ENCODE measurements at regions not wholly inside any gene's neighbourhood (a gene's known extent, or its start where the extent isn't known, plus 50 kb on each side); places are given as distances from the start of the nearest gene placed in this dataset.

- TF ChIP-seq ZBTB7A (IDR thresholded peaks at IDR 0.05; ENCODE audit: low read depth) (no peak), NFIC (IDR thresholded peaks at IDR 0.05) (no peak), EP300 (IDR thresholded peaks at IDR 0.05; ENCODE audit: borderline replicate concordance) (no peak), CEBPB (IDR thresholded peaks at IDR 0.05) (no peak), TCF12 (IDR thresholded peaks at IDR 0.05; ENCODE audit: low read depth) (no peak), EGR1 (IDR thresholded peaks at IDR 0.05) (no peak), TAF1 (IDR thresholded peaks at IDR 0.05; ENCODE audit: low read depth) (no peak), RAD21 (IDR thresholded peaks at IDR 0.05; ENCODE audit: low read depth) (no peak), FOXM1 (IDR thresholded peaks at IDR 0.05; ENCODE audit: borderline replicate concordance, low read depth) (no peak), CREB1 (IDR thresholded peaks at IDR 0.05; ENCODE audit: low read depth) (no peak), YY1 (IDR thresholded peaks at IDR 0.05; ENCODE audit: low read depth) (no peak), MAX (IDR thresholded peaks at IDR 0.05) (no peak)
- TF ChIP-seq, protein P1, sequence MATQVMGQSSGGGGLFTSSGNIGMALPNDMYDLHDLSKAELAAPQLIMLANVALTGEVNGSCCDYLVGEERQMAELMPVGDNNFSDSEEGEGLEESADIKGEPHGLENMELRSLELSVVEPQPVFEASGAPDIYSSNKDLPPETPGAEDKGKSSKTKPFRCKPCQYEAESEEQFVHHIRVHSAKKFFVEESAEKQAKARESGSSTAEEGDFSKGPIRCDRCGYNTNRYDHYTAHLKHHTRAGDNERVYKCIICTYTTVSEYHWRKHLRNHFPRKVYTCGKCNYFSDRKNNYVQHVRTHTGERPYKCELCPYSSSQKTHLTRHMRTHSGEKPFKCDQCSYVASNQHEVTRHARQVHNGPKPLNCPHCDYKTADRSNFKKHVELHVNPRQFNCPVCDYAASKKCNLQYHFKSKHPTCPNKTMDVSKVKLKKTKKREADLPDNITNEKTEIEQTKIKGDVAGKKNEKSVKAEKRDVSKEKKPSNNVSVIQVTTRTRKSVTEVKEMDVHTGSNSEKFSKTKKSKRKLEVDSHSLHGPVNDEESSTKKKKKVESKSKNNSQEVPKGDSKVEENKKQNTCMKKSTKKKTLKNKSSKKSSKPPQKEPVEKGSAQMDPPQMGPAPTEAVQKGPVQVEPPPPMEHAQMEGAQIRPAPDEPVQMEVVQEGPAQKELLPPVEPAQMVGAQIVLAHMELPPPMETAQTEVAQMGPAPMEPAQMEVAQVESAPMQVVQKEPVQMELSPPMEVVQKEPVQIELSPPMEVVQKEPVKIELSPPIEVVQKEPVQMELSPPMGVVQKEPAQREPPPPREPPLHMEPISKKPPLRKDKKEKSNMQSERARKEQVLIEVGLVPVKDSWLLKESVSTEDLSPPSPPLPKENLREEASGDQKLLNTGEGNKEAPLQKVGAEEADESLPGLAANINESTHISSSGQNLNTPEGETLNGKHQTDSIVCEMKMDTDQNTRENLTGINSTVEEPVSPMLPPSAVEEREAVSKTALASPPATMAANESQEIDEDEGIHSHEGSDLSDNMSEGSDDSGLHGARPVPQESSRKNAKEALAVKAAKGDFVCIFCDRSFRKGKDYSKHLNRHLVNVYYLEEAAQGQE (IDR thresholded peaks at IDR 0.05; ENCODE audit: low read depth) = no peak
- TF ChIP-seq, protein P2, sequence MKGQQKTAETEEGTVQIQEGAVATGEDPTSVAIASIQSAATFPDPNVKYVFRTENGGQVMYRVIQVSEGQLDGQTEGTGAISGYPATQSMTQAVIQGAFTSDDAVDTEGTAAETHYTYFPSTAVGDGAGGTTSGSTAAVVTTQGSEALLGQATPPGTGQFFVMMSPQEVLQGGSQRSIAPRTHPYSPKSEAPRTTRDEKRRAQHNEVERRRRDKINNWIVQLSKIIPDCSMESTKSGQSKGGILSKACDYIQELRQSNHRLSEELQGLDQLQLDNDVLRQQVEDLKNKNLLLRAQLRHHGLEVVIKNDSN (IDR thresholded peaks at IDR 0.05) = no peak
Measured at GRCh38 chr13:64869539-64869938, 2360.6 kb downstream of the PCDH9 start.

DNA sequence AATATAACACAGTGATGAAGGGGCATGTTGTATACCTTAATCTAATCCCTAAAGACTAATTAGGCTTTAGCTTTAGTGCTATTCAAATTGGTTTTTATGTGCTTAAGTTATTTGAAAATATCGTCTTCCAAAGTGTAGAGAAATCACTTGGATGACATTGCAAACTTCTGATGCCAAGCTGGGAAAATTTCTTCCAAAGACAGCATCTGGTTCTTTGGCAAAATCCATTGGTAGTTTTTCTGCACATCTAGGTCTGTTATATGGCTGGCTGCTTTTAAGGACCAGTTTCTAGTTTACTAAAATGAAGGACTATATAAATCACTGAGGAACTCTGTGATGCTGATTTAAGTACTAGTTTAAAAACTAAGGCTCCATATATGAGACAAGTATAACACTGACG, 2362.3 kb downstream of the PCDH9 start:
- TF ChIP-seq ZBTB7A (IDR thresholded peaks at IDR 0.05; ENCODE audit: low read depth) (no peak), FOXM1 (IDR thresholded peaks at IDR 0.05; ENCODE audit: borderline replicate concordance, low read depth) (no peak), TAF1 (IDR thresholded peaks at IDR 0.05; ENCODE audit: low read depth) (no peak)
- TF ChIP-seq, protein P1 (IDR thresholded peaks at IDR 0.05; ENCODE audit: low read depth) = no peak

DNA sequence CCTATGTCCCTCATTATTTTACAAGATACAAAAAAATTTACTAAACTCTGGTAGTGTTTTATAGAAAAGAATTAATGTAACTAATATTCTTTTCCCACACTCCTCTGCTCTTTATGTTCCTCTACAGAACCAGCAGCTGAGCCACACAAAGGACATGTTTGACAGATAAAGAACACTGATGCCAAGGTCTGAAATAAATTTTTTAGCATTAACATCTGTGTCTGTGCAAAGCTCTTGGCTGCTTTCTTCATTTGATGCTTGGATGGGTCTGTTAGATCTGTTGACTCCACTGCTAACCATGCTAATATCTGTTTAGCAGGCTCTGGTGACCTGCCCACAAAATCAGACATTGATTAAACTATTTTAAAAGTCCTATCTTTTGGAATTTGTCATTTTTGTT, 2363.8 kb downstream of the PCDH9 start:
- TF ChIP-seq NFIC (IDR thresholded peaks at IDR 0.05) = no peak

GRCh38 chr13:64855506-64855905, 2374.6 kb downstream of the PCDH9 start:
- no peak for TF ChIP-seq RAD21 (IDR thresholded peaks at IDR 0.05; ENCODE audit: low read depth)
- TF ChIP-seq ZBTB7A (IDR thresholded peaks at IDR 0.05; ENCODE audit: low read depth) = no peak
- TF ChIP-seq, protein P1 (IDR thresholded peaks at IDR 0.05; ENCODE audit: low read depth) = no peak
- TF ChIP-seq NFIC (IDR thresholded peaks at IDR 0.05) = no peak
- TF ChIP-seq TCF12 (IDR thresholded peaks at IDR 0.05; ENCODE audit: low read depth) = no peak
- TF ChIP-seq, protein P2 (IDR thresholded peaks at IDR 0.05) = no peak
- TF ChIP-seq FOXM1 (IDR thresholded peaks at IDR 0.05; ENCODE audit: borderline replicate concordance, low read depth) = no peak
- TF ChIP-seq YY1 (IDR thresholded peaks at IDR 0.05; ENCODE audit: low read depth) = no peak
- no peak for TF ChIP-seq TAF1 (IDR thresholded peaks at IDR 0.05; ENCODE audit: low read depth)
- no peak for TF ChIP-seq TEAD4 (IDR thresholded peaks at IDR 0.05)
- TF ChIP-seq EGR1 (IDR thresholded peaks at IDR 0.05) = no peak
- no peak for TF ChIP-seq EP300 (IDR thresholded peaks at IDR 0.05; ENCODE audit: borderline replicate concordance)
- no peak for TF ChIP-seq MAX (IDR thresholded peaks at IDR 0.05)
- no peak for TF ChIP-seq CEBPB (IDR thresholded peaks at IDR 0.05)
- TF ChIP-seq CREB1 (IDR thresholded peaks at IDR 0.05; ENCODE audit: low read depth) = no peak

DNA sequence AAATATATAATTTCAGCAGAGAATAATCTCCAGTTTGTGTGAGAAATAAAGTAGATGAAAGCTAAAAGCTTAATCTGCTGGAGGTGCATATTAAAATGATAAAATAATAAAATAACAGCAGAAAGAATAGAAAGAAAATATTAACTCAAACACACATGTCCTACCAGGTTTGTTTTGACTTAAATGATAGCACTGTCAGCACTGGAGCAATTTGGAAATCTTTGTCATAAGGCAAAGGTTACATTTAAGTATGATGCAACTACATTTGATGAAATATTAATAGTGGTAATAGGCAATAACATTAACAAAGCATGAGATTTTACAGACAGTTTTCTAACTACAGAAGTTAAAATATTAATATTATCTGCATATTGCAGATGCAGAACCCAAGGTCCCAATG, 2380.1 kb downstream of the PCDH9 start:
- no peak for TF ChIP-seq TAF1 (IDR thresholded peaks at IDR 0.05; ENCODE audit: low read depth)
- no peak for TF ChIP-seq TCF12 (IDR thresholded peaks at IDR 0.05; ENCODE audit: low read depth)
- no peak for TF ChIP-seq TEAD4 (IDR thresholded peaks at IDR 0.05)
